NOMO-1 treated with dmso at 0.1 percent for 144 hours (cell line): ENCODE measurements at regions not wholly inside any gene's neighbourhood (a gene's known extent, or its start where the extent isn't known, plus 50 kb on each side); places are given as distances from the start of the nearest gene placed in this dataset.

Experiments
- DNase-seq: peaks from one replicate; lab custom pipeline; 2025; ENCODE audit not compliant: unreplicated experiment; lab: John Stamatoyannopoulos, UW

- DNase-seq = no peak
Observed at GRCh38 chr21:16570856-16571255, 841.1 kb downstream of the USP25 start.

- DNase-seq = no peak
Observed at GRCh38 chr21:16571594-16571993, 841.8 kb downstream of the USP25 start.

GRCh38 chr21:16572032-16572431, 842.2 kb downstream of the USP25 start:
- DNase-seq = no peak

- DNase-seq = no peak
Observed at GRCh38 chr21:16573578-16573977, 843.8 kb downstream of the USP25 start.

GRCh38 chr21:16577975-16578374, 848.2 kb downstream of the USP25 start:
- no peak for DNase-seq

GRCh38 chr21:16578912-16579311, 849.1 kb downstream of the USP25 start:
- no peak for DNase-seq

- no peak for DNase-seq
Observed at GRCh38 chr21:16579538-16579937, 849.8 kb downstream of the USP25 start.

GRCh38 chr21:16580661-16581060, 850.9 kb downstream of the USP25 start:
- DNase-seq = no peak

GRCh38 chr21:16583556-16583955, 853.8 kb downstream of the USP25 start:
- no peak for DNase-seq

- DNase-seq = no peak
Observed at GRCh38 chr21:16584756-16585155, 855.0 kb downstream of the USP25 start.

GRCh38 chr21:16585896-16586295, 856.1 kb downstream of the USP25 start:
- DNase-seq = no peak

GRCh38 chr21:16587141-16587581, 857.4 kb downstream of the USP25 start:
- DNase-seq = no peak

GRCh38 chr21:16587681-16588375, 858.0 kb downstream of the USP25 start:
- DNase-seq = no peak

GRCh38 chr21:16588433-16588860, 858.7 kb downstream of the USP25 start:
- DNase-seq = no peak

GRCh38 chr21:16589006-16589898, 859.5 kb downstream of the USP25 start:
- no peak for DNase-seq

GRCh38 chr21:16590186-16590585, 860.4 kb downstream of the USP25 start:
- DNase-seq = no peak

GRCh38 chr21:16590641-16591292, 861.0 kb downstream of the USP25 start:
- no peak for DNase-seq

GRCh38 chr21:16592381-16592780, 862.6 kb downstream of the USP25 start:
- no peak for DNase-seq

- DNase-seq = no peak
Observed at GRCh38 chr21:16594191-16594590, 864.4 kb downstream of the USP25 start.

- DNase-seq = no peak
Observed at GRCh38 chr21:16596369-16596768, 866.6 kb downstream of the USP25 start.

GRCh38 chr21:16597753-16598152, 868.0 kb downstream of the USP25 start:
- no peak for DNase-seq

GRCh38 chr21:16605597-16605996, 875.8 kb downstream of the USP25 start:
- no peak for DNase-seq
